NB4 (cell line): ENCODE measurements at regions not wholly inside any gene's neighbourhood (a gene's known extent, or its start where the extent isn't known, plus 50 kb on each side); places are given as distances from the start of the nearest gene placed in this dataset.

ENCODE experiments used
- MYC ChIP-seq: IDR thresholded peaks from 2 replicates; pipeline ENCODE4 v1.6.1; 2011; ENCODE audit warnings: low read depth, low read length
- TF ChIP-seq, protein P1 (sequence below): IDR thresholded peaks from one replicate; pipeline ENCODE4 v1.5.1; 2012; ENCODE audit warnings: low read depth, low read length
- TF ChIP-seq, protein P2 (sequence below): IDR thresholded peaks from 2 replicates; pipeline ENCODE4 v1.6.1; 2011; ENCODE audit warnings: low read depth, low read length

DNA sequence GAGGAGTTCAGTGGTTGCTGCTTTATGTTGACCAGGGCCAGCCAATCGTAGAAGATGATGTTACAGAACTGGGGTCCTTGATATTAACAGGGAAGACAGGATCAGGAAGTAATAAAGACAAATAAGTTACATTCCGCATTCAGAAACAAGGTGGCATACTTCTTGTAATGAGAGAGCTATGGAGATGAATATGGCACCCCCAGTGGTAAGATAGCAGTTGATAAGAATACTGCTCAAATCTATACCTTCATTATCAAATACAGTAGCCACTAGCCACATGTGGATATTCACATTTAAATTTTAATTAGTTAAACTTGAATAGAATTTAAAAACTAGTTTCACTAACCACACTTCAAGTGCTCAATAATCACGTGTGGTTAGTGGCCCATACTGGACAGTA is 290.4 kb upstream of the RBMS1 start:
- TF ChIP-seq, protein P1, sequence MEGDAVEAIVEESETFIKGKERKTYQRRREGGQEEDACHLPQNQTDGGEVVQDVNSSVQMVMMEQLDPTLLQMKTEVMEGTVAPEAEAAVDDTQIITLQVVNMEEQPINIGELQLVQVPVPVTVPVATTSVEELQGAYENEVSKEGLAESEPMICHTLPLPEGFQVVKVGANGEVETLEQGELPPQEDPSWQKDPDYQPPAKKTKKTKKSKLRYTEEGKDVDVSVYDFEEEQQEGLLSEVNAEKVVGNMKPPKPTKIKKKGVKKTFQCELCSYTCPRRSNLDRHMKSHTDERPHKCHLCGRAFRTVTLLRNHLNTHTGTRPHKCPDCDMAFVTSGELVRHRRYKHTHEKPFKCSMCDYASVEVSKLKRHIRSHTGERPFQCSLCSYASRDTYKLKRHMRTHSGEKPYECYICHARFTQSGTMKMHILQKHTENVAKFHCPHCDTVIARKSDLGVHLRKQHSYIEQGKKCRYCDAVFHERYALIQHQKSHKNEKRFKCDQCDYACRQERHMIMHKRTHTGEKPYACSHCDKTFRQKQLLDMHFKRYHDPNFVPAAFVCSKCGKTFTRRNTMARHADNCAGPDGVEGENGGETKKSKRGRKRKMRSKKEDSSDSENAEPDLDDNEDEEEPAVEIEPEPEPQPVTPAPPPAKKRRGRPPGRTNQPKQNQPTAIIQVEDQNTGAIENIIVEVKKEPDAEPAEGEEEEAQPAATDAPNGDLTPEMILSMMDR, result no peak
- no peak for TF ChIP-seq MYC
- TF ChIP-seq, protein P2, sequence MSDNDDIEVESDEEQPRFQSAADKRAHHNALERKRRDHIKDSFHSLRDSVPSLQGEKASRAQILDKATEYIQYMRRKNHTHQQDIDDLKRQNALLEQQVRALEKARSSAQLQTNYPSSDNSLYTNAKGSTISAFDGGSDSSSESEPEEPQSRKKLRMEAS, result no peak
